HFF-Myc (cell line): ENCODE measurements at regions not wholly inside any gene's neighbourhood (a gene's known extent, or its start where the extent isn't known, plus 50 kb on each side); places are given as distances from the start of the nearest gene placed in this dataset.

Source experiments
- DNase-seq: peaks from one replicate; pipeline ENCODE4 v3.0.0-alpha.2; 2011; ENCODE audit warnings: low read depth; ENCODE audit errors: extremely low read depth
- H3K4me3 ChIP-seq: replicated peaks from 2 replicates; pipeline ENCODE4 v1.5.1; 2011; ENCODE audit warnings: low read depth, mild to moderate bottlenecking, control low read depth, low read length
- TF ChIP-seq, protein P1 (sequence below): IDR thresholded peaks from 2 replicates; pipeline ENCODE4 v1.5.1; 2012; ENCODE audit warnings: mild to moderate bottlenecking, low read depth, low read length, control low read depth; ENCODE audit errors: missing control alignments

- TF ChIP-seq, protein P1, sequence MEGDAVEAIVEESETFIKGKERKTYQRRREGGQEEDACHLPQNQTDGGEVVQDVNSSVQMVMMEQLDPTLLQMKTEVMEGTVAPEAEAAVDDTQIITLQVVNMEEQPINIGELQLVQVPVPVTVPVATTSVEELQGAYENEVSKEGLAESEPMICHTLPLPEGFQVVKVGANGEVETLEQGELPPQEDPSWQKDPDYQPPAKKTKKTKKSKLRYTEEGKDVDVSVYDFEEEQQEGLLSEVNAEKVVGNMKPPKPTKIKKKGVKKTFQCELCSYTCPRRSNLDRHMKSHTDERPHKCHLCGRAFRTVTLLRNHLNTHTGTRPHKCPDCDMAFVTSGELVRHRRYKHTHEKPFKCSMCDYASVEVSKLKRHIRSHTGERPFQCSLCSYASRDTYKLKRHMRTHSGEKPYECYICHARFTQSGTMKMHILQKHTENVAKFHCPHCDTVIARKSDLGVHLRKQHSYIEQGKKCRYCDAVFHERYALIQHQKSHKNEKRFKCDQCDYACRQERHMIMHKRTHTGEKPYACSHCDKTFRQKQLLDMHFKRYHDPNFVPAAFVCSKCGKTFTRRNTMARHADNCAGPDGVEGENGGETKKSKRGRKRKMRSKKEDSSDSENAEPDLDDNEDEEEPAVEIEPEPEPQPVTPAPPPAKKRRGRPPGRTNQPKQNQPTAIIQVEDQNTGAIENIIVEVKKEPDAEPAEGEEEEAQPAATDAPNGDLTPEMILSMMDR: no peak
- H3K4me3 ChIP-seq: no peak overlapping the region
- DNase-seq: no peak
These were observed 516.1 kb upstream of the GOLIM4 start for GRCh38 chr3:168611826-168612225.

DNA sequence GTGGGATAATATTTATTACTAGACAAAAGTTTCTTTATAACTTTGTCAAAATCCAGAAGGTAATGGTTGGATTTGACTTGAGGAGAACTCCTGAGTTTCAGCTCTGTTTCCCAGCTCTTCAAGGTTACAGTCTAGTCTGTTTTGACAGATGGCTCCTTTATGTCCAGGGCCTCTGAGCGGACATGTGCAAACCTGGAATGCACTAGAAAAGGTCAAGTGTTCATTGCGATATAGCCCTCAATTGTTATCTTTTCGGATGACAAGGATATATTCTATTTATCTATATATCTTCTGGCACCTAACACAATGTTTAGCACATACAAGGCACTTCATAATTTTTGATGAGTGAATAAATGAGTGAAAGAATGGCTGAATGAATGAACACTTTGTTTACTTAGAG is 513.2 kb upstream of the GOLIM4 start:
- H3K4me3 ChIP-seq: no peak overlapping the region
- TF ChIP-seq, protein P1: no peak
- DNase-seq: no peak

DNA sequence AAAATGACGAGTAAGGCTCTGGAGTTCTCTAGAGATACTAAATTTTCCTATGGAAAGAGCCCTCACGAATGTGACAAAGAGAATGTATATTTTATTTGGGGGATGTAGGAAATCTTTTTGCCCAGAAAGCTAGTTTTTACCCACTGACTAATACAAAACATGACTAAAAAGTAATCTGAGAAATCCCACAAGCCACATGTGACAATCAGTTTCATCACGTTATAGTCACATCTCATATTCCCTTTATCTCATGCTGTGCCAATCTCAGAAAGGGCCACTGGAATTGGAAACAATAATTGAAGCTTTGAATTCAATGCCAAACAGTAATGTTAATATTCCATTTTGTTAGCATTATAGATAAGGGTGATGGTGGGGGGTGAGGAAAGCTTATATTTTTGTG is 509.0 kb upstream of the GOLIM4 start:
- no peak overlapping the region for H3K4me3 ChIP-seq
- TF ChIP-seq, protein P1: no peak
- no peak for DNase-seq

- no peak for DNase-seq
- H3K4me3 ChIP-seq: no peak overlapping the region
- TF ChIP-seq, protein P1: no peak
These were observed 502.5 kb upstream of the GOLIM4 start for GRCh38 chr3:168598250-168598649.

DNA sequence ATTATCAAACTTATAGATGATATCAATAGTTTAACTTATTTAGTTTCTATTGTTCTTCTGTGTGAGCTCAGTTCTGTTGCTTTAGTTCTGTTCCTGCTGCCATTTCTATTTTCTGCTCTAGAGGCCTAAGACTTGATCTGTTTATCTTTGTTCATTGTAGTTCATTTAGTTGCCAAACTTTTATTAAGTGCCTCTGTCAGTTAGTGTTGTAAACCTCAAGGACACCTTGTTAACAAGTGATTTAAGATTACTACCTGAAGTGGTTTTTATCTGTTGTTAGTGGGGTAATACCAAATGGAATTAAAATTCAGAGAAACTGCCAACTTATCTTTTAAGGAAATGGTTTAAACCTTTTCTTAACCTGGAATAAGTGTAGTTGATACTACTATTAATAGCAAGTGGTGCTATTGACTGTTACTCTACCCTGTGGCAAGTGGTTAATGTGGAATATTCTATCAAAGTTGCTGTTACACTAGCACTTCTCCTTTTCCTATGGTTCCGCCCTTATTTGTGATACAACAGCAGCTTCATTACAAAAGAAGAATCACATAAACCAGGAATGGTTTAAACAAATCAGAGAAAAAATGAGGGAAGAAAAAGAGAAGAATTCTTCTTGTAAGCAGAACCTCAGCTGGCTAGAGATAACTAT is 500.6 kb upstream of the GOLIM4 start:
- TF ChIP-seq, protein P1: no peak
- DNase-seq: no peak

DNA sequence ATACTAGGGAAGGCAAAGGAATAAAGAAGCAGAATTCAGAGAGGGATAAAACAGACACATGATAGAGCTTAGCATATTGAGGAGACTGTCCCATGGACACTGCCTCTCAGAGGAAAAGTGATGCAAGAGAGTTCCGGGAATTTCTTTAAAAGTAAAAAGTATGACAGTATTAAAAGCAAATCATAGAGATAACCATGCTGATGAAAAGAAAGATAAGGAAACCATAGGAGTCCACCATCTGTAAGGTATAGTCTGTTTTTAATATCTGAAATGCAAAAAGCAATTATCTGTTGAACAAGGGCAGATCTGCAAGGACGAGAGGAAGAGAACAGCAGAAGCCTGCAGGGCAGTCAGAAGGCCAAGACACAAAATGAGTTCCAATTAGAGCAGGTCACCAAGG is 495.9 kb upstream of the GOLIM4 start:
- TF ChIP-seq, protein P1: no peak
- no peak for DNase-seq

More for the DNA sequence above, 500.6 kb upstream of the GOLIM4 start:
- no peak overlapping the region for H3K4me3 ChIP-seq

GRCh38 chr3:168589376-168589775 is 493.7 kb upstream of the GOLIM4 start:
- TF ChIP-seq, protein P1: no peak
- no peak overlapping the region for H3K4me3 ChIP-seq
- DNase-seq: no peak

More for the DNA sequence above, 495.9 kb upstream of the GOLIM4 start:
- no peak overlapping the region for H3K4me3 ChIP-seq
